KG1 (cell line): ENCODE measurements at regions not wholly inside any gene's neighbourhood (a gene's known extent, or its start where the extent isn't known, plus 50 kb on each side); places are given as distances from the start of the nearest gene placed in this dataset.
"Not testable (repeated sequence)": the region's sequence is repeated elsewhere in the genome, so short reads cannot be mapped to it uniquely, and the experiment has no call there.

ENCODE experiments used
- DNase-seq: peaks from one replicate; lab custom pipeline; 2025; lab: John Stamatoyannopoulos, UW

DNA sequence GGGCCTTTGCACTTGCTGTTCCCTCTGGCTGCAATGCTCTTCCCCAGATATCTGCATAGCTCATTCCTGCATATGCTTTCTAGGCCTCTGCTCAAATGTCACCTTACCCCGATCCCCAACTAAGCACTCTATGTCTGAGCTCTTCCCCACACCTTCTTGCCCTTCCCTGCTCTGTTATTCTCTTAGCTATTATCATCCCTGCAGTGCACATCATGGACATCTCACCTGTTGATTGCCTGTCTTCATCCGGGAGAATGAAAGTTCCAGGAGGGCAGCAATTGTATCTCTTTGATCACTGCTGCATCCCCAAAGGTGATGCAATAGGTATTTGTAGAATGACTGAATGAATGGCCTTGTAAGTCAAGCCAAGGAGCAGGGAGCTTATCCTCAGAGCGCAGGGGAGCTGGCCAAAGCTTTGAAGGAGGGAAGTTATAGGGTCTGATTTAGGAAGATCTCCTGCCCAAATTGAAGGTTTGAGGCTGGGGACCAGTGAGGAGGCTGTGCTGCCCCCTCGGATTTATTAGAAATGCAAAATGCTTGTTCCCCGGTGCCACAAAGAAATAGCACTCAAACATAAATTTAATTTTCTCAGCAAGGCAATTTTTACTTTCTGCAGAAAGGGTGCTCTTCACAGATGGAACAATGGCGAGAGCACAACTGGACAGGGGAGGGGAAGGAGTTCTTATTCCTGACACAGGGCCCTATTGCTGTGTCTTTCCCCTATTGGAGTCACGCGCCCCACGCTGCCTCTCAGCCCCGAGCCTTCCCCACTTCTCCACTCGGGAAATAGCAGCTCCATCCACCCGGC lies 631.1 kb downstream of the MATN1 start:
- no peak for DNase-seq

DNA sequence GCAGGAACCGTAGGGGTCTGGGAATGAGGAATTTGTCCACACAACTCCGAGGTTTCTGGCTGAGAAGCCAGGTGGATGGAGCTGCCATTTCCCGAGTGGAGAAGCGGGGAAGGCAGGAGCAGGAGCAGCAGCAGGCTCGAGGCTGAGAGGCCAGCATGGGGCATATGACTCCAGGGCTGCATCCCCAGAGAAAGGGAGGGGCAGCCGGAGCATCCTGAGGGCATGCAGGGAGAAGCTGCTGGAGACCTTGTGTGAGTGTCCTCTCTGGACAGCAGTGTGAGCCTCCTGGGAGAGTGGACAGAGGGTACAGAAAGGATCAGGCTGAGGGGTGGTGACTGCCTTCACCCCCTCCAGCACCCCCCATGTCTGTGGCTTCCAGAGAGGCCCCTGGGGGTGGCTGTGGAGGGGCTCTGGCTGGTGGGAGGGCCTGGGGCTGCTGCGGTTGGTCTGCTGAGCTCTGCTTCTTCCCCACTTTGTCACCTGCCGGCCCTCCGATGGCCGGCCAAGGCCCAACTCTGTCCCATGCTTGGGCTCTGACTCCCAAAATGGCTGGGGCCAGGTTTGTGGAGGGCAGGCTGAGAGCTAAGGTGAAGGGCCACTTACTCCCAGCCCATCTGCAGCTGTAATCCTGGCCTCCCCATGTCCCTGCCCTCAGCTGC lies 633.1 kb downstream of the MATN1 start:
- DNase-seq = no peak

DNA sequence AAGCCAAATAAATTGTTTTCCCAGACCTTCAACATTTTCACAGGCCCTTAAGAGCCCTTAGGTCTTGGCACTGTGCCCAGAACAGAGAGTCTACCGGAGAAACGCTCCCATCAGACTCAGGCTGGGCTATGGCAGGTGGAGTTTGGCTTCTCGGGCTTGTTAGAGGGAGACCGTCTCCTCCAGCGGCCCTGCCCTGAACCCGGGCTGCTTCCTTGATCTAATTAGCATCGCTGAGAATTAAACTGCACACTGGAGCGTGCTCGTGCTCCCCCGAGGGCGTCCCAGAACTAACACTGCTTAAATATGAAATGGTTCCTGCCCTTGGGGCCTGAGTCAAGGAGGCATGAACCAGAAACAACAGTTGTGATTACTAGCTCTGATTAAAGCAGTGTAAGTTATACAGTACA lies 634.4 kb downstream of the MATN1 start:
- no peak for DNase-seq

DNA sequence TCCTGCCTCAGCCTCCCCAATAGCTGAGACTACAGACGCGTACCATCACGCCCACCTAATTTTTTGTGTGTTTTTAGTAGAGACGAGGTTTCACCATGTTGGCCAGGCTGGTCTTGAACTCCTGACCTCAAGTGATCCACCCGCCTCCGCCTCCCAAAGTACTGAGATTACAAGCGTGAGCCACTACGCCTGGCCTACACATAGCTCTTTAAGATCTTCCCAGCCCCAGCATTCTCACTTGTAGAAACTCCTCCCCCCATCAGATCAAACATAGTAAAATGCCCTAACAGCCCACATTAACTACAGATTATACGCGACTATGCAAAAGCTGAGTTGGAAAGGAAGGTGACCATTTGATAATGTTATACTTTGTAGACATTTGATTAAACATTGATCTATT lies 634.8 kb downstream of the MATN1 start:
- DNase-seq = no peak

DNA sequence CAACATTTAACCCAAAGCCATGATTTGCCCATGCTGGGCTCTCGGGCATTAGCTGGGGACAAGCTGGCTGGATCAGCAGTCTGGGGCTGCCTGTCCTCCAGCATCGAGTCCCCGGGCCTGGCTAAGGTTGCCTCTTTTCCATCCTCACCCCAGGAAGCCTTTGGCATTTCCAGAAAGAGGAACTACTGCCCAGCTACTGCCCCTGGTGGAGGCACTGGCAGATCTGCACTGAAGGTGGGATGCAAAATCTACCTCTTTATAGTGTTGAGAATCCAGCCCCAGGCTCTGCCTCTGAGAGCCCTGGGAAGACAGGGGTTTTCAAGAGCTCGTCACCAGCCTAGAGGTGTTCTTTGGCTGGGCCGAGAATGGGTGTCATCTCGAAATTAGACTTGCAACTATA lies 635.9 kb downstream of the MATN1 start:
- no peak for DNase-seq

DNA sequence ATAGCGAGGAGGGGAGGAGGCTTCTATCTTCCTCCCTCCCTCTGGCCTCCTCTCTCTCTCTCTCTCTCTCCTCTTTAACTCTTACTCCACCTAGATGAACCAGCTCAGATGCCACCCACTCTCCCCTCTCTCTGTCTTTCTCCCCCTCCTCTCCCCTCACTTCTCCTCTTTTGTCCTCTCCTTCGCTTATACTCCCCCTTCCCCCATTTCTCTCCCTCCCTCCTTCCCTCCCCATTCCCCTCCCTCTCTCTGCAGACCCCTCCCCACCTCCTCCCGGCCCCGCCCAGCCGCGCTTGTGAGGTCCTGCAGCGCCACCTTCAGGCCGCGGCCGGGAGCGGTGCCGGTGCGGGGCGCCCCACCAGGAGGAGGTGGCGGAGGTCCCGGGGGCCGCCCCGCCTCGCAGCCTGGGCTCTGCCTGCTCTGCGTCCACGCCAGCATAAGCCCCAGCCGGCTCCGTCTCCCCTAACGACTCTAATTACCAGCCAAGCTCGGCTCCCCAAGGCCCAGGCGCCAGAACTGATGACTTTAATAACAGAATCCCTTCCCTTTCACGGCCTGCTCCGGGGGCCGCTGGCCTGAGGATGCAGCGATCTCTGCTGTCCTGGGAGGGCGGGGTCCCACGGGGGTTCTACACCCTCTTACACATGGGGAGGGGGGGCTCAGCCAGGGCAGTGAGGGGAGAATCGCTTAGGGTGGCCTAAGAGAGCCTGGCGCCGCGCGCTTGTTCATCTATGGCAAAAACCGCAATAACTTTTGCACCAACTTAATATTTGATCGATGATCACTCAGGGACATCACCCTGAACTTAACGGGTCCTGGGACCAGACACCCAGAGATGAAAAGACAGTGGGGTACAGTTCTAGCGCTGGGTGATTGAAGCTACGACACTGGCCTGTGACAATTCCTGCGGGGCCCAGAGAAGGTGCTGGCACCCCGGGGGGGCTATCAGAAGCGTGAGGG lies 637.3 kb downstream of the MATN1 start:
- DNase-seq = no peak

DNA sequence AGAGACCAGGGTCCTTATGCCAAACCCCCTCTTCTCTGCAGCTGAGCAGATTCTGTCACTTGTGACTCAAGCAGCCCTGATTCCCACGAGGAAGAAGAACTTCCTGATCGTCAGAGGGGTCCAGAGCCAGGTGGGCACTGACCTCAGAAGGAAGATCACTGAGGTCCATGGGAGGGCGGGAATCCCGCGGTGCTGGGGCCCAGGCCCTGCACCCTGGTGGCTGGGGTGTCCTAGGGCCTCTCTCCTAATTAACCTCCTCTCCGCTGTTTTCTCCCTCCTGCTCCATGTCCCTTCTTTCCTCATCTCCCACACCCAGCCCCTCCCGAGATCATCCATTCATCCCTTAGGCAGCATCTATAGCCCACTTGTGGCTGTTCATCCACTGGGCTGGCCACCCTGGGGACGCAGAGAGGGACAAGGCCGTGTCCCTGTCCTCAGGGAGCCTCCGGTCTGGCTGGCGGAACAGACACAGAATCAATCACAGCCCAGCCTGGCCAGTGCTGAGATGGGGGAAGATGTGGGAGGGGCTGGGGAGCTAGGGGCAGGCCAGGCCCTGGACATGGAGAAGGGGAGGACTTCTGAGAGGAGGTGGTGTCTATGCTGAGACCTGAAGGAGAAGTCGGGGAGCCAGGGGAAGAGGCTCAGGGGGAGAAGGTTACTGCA lies 638.3 kb downstream of the MATN1 start:
- DNase-seq = no peak

DNA sequence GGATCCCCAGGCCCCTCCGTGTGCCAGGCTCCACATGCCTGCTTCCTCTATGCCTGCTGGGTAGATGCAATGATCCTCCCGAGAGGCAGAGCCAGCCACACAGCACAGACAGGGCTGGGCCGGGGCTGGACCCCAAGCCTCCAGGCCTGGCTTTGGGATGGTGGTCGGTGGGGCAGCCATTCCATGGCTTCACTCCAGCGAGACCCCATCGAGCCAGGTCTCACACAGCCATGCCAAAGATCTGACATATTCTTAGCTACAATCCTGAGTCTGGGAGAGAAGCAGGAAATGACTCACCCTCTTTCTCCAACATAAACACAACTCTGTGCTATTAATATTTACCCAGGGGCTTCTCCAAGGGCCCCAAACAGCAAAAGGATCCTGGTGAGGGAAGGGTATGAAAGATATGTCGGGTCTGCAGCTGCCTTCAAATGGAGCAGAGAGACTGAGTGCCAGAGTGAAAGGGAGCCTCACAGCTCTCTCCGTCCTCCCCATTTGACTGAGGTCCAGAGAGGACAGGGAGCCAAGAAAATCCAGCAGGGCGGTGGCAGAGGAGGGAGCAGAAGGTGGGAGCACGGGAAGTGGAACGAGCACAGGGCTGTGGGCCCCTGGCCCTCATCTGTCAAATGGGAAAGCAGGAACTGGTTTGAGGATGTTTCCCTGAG lies 639.5 kb downstream of the MATN1 start:
- DNase-seq = no peak

DNA sequence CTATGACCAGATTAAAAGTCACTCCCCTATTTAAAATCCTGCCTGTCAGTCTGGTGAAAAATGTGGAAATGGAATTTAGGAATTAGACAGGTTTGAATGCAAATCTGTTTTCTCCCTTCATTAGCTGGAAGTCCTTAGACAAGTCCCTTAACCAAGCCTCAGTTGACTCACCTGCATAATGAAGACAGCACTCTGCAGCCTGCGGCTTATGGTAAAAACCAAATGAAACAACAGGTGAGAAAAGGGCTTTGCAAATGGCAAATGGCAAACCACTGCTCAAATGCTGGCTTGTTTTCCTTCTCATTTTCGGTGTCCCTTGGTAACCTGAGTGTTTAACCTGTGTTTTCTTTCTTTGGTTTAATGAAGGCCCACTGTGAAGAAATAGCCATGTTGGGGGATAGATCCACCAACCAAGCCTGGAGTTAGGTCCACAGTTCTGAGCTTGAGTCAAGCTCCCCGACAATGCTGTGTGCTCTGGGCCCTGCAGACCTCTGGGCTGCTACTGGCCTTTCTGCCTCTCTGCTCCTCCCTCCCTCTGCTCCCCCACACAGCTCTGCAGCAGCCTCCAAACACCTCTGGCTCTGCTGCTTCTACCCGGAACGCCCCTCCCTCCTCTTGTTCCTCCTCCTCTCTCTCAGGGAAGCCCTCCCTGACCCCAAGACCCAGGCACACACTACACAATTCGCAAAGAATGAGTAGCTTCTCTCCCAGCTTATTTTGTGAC lies 641.8 kb downstream of the MATN1 start:
- no peak for DNase-seq

DNA sequence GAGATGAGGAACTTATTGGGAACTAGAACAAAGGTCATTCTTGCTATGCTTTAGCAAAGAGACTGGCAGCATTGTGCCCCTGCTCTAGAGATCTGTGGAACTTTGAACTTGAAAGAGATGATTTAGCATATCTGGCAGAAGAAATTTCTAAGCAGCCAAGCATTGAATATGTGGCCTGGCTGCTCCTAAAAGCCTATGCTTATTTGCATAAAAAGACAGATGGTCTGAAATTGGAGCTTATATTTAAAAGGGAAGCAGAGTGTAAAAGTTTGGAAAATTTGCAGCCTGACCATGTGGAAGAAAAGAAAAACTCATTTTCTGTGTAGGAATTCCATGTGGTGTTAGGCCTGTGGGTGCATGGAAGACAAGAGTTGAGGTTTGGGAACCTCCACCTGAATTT lies 647.5 kb downstream of the MATN1 start:
- not testable (repeated sequence) for DNase-seq

DNA sequence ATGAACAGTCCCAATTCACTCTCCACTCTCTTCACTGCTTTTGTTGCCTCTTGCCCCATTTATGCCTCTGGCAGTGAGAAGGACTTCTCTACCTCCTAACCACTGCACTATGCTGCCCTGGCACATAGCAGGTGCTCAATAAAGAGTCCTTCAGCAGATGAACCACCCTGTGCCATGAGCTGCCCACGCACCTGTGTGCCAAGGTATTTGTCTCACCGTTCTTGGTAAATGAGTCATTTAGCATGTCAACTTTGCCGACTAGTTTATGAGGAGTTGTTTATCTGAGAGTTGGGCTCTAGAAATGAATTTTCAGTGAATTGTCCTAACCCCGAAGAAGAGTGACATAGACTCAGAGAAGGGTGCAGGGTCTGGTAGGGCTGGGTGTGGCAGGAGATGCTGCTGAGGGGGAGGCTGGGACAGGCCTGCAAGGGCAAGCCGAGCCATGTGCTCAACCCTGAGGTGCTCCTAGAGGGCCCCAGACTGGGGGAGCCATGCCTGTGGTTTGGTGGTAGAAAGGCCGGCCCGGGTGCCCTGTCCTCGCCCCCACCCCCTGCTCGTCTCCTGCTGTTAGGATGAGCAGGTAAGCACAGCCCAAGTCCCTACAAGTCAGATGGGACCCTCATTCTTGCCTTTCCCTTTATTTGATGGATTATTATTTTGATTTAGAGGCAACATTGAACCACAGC lies 654.5 kb downstream of the MATN1 start:
- no peak for DNase-seq

DNA sequence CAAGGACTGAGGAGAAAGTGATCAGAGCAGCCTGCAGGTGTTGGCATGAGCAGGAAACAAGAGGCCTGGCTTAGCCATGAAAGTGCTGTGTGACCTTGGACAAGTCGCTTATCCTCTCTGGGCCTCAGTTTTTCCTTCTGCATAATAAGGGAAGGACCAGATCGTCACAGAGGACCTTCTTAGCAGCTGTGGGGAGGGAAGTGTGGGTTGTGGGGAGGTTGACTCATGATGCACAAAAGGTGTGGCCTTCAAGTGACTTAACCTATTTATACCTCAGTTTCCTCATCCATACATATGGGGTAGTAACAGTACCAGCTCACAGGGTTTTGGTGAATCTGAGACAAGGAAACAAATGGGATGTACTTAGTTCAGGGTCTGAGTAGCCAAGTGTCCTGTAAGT lies 658.8 kb downstream of the MATN1 start:
- DNase-seq = no peak

DNA sequence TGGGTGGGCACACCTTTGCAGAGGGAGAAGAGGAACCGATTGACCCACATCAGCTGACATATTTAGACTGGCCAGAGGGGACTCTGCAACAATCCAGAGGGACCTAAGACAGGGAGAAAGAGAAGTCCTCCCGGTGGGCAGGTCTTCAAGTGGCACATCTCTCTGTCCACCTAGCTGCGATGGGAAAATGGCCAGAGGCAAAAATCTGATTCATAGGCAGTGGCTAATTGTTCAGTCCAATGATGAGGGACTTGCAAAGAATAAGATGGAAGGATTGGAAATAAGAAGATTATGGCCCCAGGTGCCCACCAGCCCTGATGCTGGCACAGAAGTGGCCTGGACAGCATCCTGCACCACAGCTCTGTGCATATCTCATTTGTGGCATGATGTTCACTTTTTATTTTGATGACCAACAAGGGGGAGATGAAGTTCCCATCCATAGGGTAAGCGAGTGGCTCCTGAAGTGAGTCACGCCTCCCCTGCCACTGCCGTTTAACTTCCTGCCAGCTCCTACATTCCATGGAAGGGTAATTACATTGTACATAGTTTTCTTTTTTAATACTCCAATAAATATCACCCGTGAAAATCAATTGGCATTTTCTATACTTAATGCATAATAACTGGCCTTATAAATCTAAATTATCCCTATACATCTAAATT lies 659.6 kb downstream of the MATN1 start:
- no peak for DNase-seq

DNA sequence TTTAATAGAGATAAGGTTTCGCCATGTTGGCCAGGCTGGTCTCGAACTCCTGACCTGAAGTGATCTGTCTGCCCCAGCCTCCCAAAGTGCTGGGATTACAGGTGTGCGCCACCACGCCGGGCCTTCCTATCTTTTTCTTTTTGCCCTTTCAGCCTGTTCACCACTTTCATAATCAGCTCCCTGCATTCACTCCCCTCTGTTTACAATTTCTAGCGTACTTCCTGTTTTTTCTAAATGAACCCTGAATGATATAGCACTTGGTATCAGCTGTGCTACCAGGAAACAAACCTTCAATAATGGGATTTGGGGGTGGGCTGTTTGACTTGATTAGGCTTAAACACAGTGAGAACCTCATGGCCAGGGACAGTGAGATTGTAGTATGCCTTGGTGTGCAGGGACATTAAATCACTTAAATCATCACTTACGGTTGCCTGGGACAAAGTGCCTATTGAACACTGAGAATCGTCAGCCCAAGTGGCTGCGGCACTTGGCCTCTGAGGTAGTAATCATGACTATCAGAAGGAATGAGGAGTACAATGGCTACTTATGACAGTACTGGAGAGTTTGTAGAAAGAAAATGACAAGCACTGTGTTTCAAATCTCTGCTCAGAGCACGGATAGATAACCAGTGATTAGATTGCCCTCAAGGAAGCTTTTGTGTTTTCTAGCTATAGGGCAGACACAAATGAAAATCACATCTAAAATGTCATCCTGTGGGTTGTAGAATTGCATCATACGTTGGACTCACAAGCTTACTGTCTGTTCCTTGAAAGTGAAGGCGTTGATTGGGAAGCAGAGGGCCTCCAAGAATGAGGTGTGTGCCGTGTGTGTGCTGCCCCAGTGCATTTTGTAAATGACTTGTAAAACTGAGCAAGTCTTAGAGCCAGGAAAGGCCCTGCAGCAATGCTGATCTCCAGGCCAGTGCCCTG lies 661.8 kb downstream of the MATN1 start:
- DNase-seq = no peak

DNA sequence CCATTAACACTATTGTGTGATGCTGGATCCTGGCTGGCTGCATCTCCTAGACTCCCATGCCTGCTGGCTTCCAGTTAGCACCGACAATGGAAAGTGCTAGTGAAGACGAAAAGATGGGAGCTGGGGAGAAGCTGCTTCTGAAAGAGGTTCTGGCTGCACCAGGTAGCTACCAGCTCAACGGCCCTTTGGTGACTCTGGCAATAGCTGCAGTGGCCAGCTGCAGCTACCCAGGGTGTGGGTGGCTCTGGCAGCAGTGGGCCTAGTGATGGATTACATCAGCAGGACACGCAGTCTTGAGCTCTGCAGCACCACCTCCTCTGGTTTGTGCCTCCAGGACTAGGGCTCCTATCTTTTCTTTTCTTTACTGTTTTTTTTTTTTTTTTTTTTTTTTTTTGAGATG lies 662.6 kb downstream of the MATN1 start:
- no peak for DNase-seq

DNA sequence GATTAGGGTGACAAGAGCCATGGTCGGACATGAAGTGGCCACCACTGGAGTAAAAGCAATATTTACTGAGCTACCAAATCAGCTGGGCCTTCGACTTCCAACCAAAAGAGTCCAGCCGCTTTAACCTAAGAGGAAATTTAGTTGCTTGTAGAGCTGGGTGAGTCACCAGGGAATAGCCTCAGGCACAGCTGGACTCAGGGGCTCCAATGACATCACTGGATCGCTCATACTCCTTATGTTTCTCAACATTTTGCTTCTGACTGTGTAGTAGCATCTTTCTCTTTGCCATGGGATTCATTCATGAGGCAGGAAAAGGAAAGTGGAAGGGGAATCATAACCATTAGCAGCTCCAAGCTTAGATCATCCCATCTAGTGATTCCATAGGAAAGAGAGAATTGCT lies 664.4 kb downstream of the MATN1 start:
- no peak for DNase-seq

DNA sequence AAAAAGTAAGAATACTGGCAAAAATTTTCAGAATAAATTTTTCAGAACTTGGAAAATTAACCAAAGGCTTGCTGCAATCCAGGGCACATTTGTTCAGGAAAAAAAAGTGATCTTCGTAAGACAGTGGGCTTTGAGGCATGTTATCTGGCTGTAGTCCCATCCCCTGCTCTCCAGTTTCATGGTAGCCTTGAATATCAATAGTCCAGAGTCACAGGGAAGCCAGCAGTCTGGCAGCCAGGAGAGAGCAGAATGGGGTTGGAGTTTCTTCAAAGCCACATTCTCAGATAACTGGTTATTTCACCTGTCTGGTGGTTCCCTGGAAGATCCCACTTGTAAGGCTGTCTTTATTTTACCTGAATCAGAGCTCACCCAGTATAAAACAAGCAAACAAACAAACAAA lies 669.3 kb downstream of the MATN1 start:
- DNase-seq = no peak

DNA sequence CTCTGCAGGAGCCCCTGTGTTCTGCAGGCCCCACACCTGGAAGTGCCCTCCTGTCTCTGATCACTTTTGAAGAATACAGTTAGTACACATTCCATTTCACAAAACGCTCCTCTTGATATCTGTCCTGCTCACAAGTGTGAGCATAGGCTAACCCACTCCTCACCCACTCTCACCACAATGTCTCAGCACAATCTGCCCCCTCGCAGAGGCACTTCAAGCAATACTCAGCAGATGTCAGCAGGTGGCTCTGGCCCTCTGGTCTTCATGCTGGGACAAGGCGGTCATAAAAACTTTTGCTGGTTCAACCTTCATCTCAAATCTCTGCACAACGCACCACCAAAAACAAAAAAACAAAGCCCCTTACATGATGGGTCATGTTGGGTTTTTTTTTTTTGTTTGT lies 671.2 kb downstream of the MATN1 start:
- no peak for DNase-seq

DNA sequence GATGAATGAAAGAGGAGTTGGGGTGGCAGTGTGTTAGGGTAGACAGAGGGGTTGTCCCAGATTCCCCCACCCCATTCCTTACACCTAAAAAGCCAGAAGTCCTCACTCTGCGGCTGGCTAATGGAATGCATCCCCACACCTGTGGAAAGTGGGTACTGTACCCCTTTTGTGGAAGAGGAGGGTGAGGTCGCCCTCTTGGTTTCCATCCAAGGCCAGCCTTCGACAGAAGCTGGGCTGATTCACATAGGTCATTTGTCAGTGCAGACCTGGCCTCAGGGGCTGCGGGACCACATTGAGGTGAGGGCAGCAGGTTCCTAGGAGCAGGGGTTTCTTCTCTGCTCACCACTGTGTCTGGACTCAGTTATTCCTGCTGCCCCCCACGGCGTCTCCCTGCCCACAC lies 671.6 kb downstream of the MATN1 start:
- no peak for DNase-seq
